ENCODE measurements at regions not wholly inside any gene's neighbourhood (a gene's known extent, or its start where the extent isn't known, plus 50 kb on each side); places are given as distances from the start of the nearest gene placed in this dataset.

DNA sequence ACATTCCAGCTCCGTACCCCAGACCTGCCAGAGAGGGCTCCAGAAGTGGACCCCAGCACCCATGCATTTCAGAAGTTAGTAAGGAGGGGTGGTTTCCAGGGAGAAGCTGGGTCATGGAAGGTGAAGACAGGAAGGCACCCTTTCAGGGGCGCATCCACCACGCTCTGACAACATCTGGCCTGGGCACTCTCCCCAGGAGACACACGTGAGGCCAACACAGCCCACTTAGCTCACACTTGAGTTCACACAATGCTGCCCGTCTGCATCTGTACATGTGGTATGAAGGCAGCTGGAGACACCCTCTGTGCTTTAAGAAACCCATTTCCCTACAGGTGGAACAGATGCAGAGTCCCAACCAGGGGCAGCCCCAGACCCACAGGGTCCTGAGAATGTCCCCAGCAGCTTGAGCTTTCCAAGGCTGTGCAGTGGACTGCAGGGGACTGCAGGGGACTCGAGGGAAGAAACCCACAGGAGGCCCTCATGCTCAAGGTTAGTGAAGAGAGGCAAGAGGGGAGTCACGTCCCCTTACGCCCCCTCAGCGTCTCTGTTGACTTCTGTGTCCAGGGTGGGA, 326.8 kb upstream of the IRX1 start:
- no peak overlapping the region for H3K27ac Mint-ChIP-seq
- POLR2A ChIA-PET = no interaction called here
- no peaks in the 10 kb centered on the region for H3K36me3 Mint-ChIP-seq
- no peak overlapping the region for H3K4me3 Mint-ChIP-seq
- H3K9me3 Mint-ChIP-seq = no peaks in the 10 kb centered on the region
- CTCF ChIA-PET = no interaction called here
- TF ChIP-seq TEAD4 (CRISPR knock-in tag; IDR thresholded peaks at IDR 0.05) = no peak
- TF ChIP-seq CREM (CRISPR knock-in tag; IDR thresholded peaks at IDR 0.05) = no peak
- TF ChIP-seq RELA (CRISPR knock-in tag; IDR thresholded peaks at IDR 0.05; ENCODE audit: borderline replicate concordance) = no peak
- no peak for TF ChIP-seq NFATC4 (CRISPR knock-in tag; IDR thresholded peaks at IDR 0.05)
- TF ChIP-seq JUN (CRISPR knock-in tag; IDR thresholded peaks at IDR 0.05) = no peak
- TF ChIP-seq SMAD3 (CRISPR knock-in tag; IDR thresholded peaks at IDR 0.05; ENCODE audit: borderline replicate concordance) = no peak
- TF ChIP-seq SMAD4 (CRISPR knock-in tag; IDR thresholded peaks at IDR 0.05) = no peak
- TF ChIP-seq, protein P1, sequence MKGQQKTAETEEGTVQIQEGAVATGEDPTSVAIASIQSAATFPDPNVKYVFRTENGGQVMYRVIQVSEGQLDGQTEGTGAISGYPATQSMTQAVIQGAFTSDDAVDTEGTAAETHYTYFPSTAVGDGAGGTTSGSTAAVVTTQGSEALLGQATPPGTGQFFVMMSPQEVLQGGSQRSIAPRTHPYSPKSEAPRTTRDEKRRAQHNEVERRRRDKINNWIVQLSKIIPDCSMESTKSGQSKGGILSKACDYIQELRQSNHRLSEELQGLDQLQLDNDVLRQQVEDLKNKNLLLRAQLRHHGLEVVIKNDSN (CRISPR knock-in tag; IDR thresholded peaks at IDR 0.05) = no peak
- no peak for TF ChIP-seq ZBTB21 (CRISPR knock-in tag; IDR thresholded peaks at IDR 0.05; ENCODE audit: borderline replicate concordance)
- TF ChIP-seq, protein P2, sequence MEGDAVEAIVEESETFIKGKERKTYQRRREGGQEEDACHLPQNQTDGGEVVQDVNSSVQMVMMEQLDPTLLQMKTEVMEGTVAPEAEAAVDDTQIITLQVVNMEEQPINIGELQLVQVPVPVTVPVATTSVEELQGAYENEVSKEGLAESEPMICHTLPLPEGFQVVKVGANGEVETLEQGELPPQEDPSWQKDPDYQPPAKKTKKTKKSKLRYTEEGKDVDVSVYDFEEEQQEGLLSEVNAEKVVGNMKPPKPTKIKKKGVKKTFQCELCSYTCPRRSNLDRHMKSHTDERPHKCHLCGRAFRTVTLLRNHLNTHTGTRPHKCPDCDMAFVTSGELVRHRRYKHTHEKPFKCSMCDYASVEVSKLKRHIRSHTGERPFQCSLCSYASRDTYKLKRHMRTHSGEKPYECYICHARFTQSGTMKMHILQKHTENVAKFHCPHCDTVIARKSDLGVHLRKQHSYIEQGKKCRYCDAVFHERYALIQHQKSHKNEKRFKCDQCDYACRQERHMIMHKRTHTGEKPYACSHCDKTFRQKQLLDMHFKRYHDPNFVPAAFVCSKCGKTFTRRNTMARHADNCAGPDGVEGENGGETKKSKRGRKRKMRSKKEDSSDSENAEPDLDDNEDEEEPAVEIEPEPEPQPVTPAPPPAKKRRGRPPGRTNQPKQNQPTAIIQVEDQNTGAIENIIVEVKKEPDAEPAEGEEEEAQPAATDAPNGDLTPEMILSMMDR (IDR thresholded peaks at IDR 0.05) = no peak
- TF ChIP-seq ZNF219 (CRISPR knock-in tag; IDR thresholded peaks at IDR 0.05; ENCODE audit: borderline replicate concordance) = no peak
- no peak for TF ChIP-seq CBFB (CRISPR knock-in tag; IDR thresholded peaks at IDR 0.05; ENCODE audit: low read depth)
- ATAC-seq (no peak), DNase-seq (ENCODE audit: low spot score) (no peak)
- H3K4me1 Mint-ChIP-seq = 0 out of 2 replicates have a peak, but pooled peaks cover 6% of the 10 kb centered on the region
- no peaks in the 10 kb centered on the region for H3K27me3 Mint-ChIP-seq (ENCODE audit: low read depth)

DNA sequence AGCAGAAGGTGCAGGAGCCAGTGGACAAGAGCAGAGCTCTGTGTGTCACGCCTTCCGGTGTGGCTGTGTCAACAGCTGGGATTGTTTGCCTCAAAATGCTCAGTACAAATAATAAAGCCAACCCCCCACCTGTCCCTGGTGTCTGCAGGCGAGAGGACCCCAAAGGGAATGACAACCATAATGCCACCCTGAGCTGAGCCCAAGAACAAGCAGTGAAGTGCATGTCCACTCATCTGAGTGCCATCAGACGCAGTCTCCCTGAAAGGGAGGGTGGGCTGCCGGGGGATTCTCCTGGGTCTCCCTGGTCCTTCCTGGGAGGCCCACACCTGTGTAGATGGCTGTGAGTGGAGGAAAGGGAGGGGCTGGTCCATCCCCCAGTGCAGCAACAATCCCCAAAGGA, 328.8 kb upstream of the IRX1 start:
- ATAC-seq (no peak), DNase-seq (ENCODE audit: low spot score) (no peak)
- H3K27me3 Mint-ChIP-seq (ENCODE audit: low read depth) = peaks cover 2% of the 10 kb centered on the region; the same call in 1 of the 2 replicates
- POLR2A ChIA-PET = no interaction called here
- TF ChIP-seq ZNF671 (CRISPR knock-in tag; IDR thresholded peaks at IDR 0.05) (no peak), ZNF317 (CRISPR knock-in tag; IDR thresholded peaks at IDR 0.05; ENCODE audit: borderline replicate concordance, low read depth) (no peak)
- TF ChIP-seq, protein P3, sequence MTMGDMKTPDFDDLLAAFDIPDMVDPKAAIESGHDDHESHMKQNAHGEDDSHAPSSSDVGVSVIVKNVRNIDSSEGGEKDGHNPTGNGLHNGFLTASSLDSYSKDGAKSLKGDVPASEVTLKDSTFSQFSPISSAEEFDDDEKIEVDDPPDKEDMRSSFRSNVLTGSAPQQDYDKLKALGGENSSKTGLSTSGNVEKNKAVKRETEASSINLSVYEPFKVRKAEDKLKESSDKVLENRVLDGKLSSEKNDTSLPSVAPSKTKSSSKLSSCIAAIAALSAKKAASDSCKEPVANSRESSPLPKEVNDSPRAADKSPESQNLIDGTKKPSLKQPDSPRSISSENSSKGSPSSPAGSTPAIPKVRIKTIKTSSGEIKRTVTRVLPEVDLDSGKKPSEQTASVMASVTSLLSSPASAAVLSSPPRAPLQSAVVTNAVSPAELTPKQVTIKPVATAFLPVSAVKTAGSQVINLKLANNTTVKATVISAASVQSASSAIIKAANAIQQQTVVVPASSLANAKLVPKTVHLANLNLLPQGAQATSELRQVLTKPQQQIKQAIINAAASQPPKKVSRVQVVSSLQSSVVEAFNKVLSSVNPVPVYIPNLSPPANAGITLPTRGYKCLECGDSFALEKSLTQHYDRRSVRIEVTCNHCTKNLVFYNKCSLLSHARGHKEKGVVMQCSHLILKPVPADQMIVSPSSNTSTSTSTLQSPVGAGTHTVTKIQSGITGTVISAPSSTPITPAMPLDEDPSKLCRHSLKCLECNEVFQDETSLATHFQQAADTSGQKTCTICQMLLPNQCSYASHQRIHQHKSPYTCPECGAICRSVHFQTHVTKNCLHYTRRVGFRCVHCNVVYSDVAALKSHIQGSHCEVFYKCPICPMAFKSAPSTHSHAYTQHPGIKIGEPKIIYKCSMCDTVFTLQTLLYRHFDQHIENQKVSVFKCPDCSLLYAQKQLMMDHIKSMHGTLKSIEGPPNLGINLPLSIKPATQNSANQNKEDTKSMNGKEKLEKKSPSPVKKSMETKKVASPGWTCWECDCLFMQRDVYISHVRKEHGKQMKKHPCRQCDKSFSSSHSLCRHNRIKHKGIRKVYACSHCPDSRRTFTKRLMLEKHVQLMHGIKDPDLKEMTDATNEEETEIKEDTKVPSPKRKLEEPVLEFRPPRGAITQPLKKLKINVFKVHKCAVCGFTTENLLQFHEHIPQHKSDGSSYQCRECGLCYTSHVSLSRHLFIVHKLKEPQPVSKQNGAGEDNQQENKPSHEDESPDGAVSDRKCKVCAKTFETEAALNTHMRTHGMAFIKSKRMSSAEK (CRISPR knock-in tag; IDR thresholded peaks at IDR 0.05; ENCODE audit: borderline replicate concordance) = no peak
- H3K9me3 Mint-ChIP-seq = peaks cover 3% of the 10 kb centered on the region
- CTCF ChIA-PET = no interaction called here
- H3K27ac Mint-ChIP-seq = no peak overlapping the region
- 0 out of 2 replicates have a peak, but pooled peaks cover 6% of the 10 kb centered on the region for H3K4me1 Mint-ChIP-seq
- no peaks in the 10 kb centered on the region for H3K36me3 Mint-ChIP-seq
- no peak overlapping the region for H3K4me3 Mint-ChIP-seq

DNA sequence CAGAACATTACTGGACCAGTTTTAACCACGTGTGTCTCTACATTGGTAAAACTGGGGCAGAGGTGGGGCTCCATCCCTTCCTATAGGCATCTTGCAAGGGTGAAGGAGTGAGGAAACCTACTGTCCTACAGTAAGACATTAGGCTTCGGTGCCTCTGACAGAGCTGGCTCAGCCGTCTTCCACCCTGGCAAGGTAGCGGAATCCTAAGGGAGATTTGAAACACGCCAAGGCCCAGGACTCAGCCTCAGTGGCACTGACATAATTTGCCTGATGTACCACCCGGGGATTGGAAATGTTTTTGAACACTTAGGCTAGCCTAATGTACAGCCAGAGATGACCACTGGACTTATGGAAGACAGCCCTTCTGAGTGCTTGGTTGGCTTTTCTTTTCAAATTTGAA, 329.7 kb upstream of the IRX1 start:
- H3K36me3 Mint-ChIP-seq = no peaks in the 10 kb centered on the region
- ATAC-seq = no peak
- CTCF ChIA-PET = no interaction called here
- H3K27me3 Mint-ChIP-seq (ENCODE audit: low read depth) = peaks cover 4% of the 10 kb centered on the region; the same call in 1 of the 2 replicates
- H3K4me1 Mint-ChIP-seq = no peaks in the 10 kb centered on the region
- H3K9me3 Mint-ChIP-seq = peaks cover 9% of the 10 kb centered on the region
- POLR2A ChIA-PET = no interaction called here
- TF ChIP-seq RELA (CRISPR knock-in tag; IDR thresholded peaks at IDR 0.05; ENCODE audit: borderline replicate concordance) (no peak), ZNF423 (CRISPR knock-in tag; IDR thresholded peaks at IDR 0.05) (no peak), MYBL2 (CRISPR knock-in tag; IDR thresholded peaks at IDR 0.05) (no peak), ZNF121 (CRISPR knock-in tag; IDR thresholded peaks at IDR 0.05) (no peak)
- TF ChIP-seq, protein P4, sequence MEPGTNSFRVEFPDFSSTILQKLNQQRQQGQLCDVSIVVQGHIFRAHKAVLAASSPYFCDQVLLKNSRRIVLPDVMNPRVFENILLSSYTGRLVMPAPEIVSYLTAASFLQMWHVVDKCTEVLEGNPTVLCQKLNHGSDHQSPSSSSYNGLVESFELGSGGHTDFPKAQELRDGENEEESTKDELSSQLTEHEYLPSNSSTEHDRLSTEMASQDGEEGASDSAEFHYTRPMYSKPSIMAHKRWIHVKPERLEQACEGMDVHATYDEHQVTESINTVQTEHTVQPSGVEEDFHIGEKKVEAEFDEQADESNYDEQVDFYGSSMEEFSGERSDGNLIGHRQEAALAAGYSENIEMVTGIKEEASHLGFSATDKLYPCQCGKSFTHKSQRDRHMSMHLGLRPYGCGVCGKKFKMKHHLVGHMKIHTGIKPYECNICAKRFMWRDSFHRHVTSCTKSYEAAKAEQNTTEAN (CRISPR knock-in tag; IDR thresholded peaks at IDR 0.05) = no peak
- TF ChIP-seq, protein P5, sequence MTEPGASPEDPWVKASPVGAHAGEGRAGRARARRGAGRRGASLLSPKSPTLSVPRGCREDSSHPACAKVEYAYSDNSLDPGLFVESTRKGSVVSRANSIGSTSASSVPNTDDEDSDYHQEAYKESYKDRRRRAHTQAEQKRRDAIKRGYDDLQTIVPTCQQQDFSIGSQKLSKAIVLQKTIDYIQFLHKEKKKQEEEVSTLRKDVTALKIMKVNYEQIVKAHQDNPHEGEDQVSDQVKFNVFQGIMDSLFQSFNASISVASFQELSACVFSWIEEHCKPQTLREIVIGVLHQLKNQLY (CRISPR knock-in tag; IDR thresholded peaks at IDR 0.05) = no peak
- TF ChIP-seq, protein P6, sequence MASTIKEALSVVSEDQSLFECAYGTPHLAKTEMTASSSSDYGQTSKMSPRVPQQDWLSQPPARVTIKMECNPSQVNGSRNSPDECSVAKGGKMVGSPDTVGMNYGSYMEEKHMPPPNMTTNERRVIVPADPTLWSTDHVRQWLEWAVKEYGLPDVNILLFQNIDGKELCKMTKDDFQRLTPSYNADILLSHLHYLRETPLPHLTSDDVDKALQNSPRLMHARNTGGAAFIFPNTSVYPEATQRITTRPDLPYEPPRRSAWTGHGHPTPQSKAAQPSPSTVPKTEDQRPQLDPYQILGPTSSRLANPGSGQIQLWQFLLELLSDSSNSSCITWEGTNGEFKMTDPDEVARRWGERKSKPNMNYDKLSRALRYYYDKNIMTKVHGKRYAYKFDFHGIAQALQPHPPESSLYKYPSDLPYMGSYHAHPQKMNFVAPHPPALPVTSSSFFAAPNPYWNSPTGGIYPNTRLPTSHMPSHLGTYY (CRISPR knock-in tag; IDR thresholded peaks at IDR 0.05) = no peak
- no peak overlapping the region for H3K27ac Mint-ChIP-seq
- no peak overlapping the region for H3K4me3 Mint-ChIP-seq
- no peak for DNase-seq (ENCODE audit: low spot score)

Data from WTC11 (cell line).